ENCODE measurements at regions not wholly inside any gene's neighbourhood (a gene's known extent, or its start where the extent isn't known, plus 50 kb on each side); places are given as distances from the start of the nearest gene placed in this dataset.

- intact Hi-C loops (cut with DNase I): no loop called here
- Histone ChIP-seq H3K27ac (no peak overlapping the region), H3K4me1 (no peaks in the 10 kb centered on the region), H3K9me3 (no peaks in the 10 kb centered on the region), H3K36me3 (no peaks in the 10 kb centered on the region), H3K27me3 (no peaks in the 10 kb centered on the region), H3K4me3 (peak overlapping the region in 1 of 4 donors; percentile 21)
- 11 to 30% methylated on average over 3 of the region's 3 CpGs for WGBS, 2 donors
- no peak for DNase-seq
- no peak for TF ChIP-seq POLR2A (IDR thresholded peaks at IDR 0.05)
- TF ChIP-seq CTCF (IDR thresholded peaks at IDR 0.05): no peak
These were observed 419.8 kb downstream of the SLITRK6 start for GRCh38 chr13:85379433-85379832.

- no peak overlapping the region for H3K27ac ChIP-seq
- intact Hi-C loops (cut with DNase I): no loop called here
- 59 to 77% methylated on average over 2 of the region's 2 CpGs for WGBS, 2 donors
- no peak overlapping the region for H3K4me3 ChIP-seq
- no peaks in the 10 kb centered on the region for H3K4me1 ChIP-seq
- no peaks in the 10 kb centered on the region for H3K9me3 ChIP-seq
- no peaks in the 10 kb centered on the region for H3K36me3 ChIP-seq
- DNase-seq: no peak
- H3K27me3 ChIP-seq: no peaks in the 10 kb centered on the region
- TF ChIP-seq CTCF (IDR thresholded peaks at IDR 0.05) (no peak), POLR2A (IDR thresholded peaks at IDR 0.05) (no peak)
These were observed 421.4 kb downstream of the SLITRK6 start for GRCh38 chr13:85377783-85378182.

- TF ChIP-seq CTCF (IDR thresholded peaks at IDR 0.05) (no peak), POLR2A (IDR thresholded peaks at IDR 0.05) (no peak)
- intact Hi-C loops (cut with DNase I): no loop called here
- H3K9me3 ChIP-seq: no peaks in the 10 kb centered on the region
- no peak overlapping the region for H3K4me3 ChIP-seq
- no peaks in the 10 kb centered on the region for H3K4me1 ChIP-seq
- WGBS, 2 donors: 42 to 43% methylated on average over 3 of the region's 3 CpGs
- no peak overlapping the region for H3K27ac ChIP-seq
- H3K36me3 ChIP-seq: no peaks in the 10 kb centered on the region
- no peaks in the 10 kb centered on the region for H3K27me3 ChIP-seq
- DNase-seq: no peak
These were observed 425.9 kb downstream of the SLITRK6 start for GRCh38 chr13:85373322-85373721.

GRCh38 chr13:85371254-85371653 is 428.0 kb downstream of the SLITRK6 start:
- no peak for TF ChIP-seq POLR2A (IDR thresholded peaks at IDR 0.05)
- TF ChIP-seq CTCF (IDR thresholded peaks at IDR 0.05): no peak

GRCh38 chr13:85368686-85369085 is 430.5 kb downstream of the SLITRK6 start:
- intact Hi-C loops (cut with DNase I): no loop called here
- TF ChIP-seq CTCF (IDR thresholded peaks at IDR 0.05) (no peak), POLR2A (IDR thresholded peaks at IDR 0.05) (no peak)
- 91 to 96% methylated on average over 1 of the region's 1 CpG for WGBS, 2 donors

More at GRCh38 chr13:85371254-85371653, 428.0 kb downstream of the SLITRK6 start:
- Histone ChIP-seq H3K4me3 (no peak overlapping the region), H3K27me3 (no peaks in the 10 kb centered on the region), H3K27ac (no peak overlapping the region), H3K4me1 (no peaks in the 10 kb centered on the region), H3K36me3 (no peaks in the 10 kb centered on the region), H3K9me3 (no peaks in the 10 kb centered on the region)
- no peak for DNase-seq
- intact Hi-C loops (cut with DNase I): no loop called here

More at GRCh38 chr13:85368686-85369085, 430.5 kb downstream of the SLITRK6 start:
- Histone ChIP-seq H3K4me1 (no peaks in the 10 kb centered on the region), H3K9me3 (no peaks in the 10 kb centered on the region), H3K4me3 (no peak overlapping the region), H3K27ac (no peak overlapping the region), H3K27me3 (no peaks in the 10 kb centered on the region), H3K36me3 (no peaks in the 10 kb centered on the region)
- no peak for DNase-seq

Measured in esophagus squamous epithelium (tissue), 5 donors.